Stimulated activated CD4-positive, alpha-beta T cell treated with anti-CD3 and anti-CD28 coated beads, Interleukin-2, amount 100 ng/mL, for 48 hours (primary cell): ENCODE measurements at regions not wholly inside any gene's neighbourhood (a gene's known extent, or its start where the extent isn't known, plus 50 kb on each side); places are given as distances from the start of the nearest gene placed in this dataset.
"Not testable (repeated sequence)": the region's sequence is repeated elsewhere in the genome, so short reads cannot be mapped to it uniquely, and the experiment has no call there.

Experiments
- DNase-seq, 2 donors: peaks; one replicate each; pipeline ENCODE4 v3.0.0-alpha.2; 2020

DNA sequence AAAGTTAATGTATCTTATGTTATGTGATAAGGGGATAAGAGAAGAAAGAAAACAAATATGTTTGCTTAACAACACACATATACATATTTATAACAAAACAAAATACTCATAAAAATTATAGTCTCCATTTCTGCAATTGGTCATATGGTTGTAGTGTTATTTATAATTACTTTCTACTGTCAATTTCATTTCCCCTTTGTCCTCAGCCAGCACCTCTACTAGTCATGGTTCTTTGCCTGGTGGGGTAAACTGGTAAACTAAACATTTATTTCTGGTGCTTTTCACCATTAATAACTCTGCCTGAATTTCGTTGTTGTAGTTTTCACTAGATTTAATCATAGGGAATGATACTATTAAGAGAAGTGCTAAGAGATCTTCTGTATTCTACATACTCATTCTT is 88.0 kb upstream of the ALCAM start:
- DNase-seq = no peak

DNA sequence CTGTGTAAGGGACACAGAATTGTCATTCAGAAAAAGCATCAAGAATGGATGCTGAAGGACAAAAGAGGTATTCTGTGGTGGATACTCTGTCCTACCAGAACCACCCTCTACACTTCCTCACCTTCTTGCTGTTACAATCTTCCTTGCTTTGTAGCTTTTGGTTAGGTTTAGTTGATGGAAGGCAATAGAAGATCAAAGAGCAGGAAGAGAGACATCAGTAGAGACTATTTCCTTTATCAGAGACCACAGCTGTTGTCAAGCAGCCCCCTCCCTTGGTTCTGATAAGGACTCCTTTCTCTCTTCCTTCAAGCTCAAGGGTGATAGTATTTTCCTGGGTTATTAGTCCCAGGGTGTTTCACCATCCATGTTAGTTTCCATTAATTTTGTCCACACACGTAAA is 84.7 kb upstream of the ALCAM start:
- no peak for DNase-seq

GRCh38 chr3:105284876-105285275 is 81.8 kb upstream of the ALCAM start:
- no peak for DNase-seq

DNA sequence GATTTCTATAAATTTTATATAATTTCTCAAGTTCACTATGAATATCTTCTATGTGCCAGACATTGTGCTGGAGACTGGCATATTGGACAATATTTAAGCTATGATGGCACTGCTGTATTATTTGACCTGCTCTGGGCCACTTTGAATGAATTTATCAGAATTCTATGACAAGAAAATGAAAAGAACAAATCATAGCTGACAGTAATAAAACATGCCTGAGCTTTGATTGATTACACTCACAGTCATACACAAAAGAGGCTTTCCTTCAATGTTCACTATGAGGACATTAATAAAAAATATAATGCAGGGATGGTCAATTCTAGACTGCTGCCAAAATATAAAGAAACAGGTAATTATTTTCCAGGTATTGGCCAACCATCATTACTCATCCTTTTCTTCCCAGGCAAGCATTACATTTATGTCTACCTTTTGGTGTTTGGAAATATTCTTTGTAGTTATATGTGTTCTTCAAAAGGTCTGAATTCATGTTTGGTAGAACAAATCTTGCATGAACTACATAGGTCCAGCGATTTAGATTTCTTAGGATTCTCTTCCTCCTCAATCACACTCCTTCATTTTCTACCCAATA is 81.0 kb upstream of the ALCAM start:
- no peak for DNase-seq

DNA sequence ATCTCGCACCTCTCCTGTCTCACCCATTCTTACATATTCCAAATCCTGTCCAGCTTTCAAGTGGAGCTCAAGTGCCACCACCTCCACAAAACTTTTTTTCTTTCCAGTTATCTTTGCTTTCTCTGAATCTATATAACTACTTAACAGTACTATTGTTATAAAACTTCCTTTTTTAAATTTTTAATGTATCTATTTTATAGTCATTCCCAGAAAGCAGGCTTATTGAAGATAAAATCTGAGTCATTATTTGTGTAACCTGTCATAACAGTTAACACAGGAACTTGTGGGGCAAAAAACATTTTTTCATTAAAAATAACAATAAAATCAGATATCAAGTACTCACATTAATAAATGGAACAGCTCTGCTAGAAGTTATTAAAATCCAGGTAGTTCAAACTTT is 73.3 kb upstream of the ALCAM start:
- DNase-seq = no peak

DNA sequence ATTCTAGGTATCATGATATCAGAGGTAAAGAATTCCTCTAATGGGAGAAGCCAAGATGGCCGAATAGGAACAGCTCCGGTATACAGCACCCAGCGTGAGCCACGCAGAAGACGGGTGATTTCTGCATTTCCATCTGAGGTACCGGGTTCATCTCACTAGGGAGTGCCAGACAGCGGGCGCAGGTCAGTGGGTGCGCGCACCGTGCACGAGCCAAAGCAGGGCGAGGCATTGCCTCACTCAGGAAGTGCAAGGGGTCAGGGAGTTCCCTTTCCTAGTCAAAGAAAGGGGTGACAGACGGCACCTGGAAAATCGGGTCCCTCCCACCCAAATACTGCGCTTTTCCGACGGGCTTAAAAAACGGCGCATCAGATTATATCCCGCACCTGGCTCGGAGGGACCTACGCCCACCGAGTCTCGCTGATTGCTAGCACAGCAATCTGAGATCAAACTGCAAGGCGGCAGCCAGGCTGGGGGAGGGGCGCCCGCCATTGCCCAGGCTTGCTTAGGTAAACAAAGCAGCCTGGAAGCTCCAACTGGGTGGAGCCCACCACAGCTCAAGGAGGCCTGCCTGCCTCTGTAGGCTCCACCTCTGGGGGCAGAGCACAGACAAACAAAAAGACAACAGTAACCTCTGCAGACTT is 70.4 kb upstream of the ALCAM start:
- DNase-seq = not testable (repeated sequence)

DNA sequence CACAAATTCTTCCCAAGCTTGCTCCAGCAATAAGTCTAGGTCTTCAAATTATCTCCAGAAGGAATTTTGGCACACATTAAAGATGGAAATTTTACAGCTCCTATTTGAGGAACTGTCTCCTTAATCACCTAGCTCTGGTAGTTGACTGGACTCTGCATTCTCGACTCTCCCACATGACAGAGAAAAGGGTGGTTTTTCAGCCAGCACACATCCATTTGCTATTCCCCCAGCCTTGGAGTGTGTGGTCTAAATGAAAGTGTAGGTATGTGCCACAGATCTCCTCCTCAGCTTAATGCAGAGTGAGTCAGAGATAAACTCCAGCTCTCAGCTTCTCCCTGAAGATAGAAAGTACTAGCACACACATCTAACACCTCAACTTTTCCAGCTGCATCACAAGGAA is 62.2 kb upstream of the ALCAM start:
- DNase-seq = no peak

DNA sequence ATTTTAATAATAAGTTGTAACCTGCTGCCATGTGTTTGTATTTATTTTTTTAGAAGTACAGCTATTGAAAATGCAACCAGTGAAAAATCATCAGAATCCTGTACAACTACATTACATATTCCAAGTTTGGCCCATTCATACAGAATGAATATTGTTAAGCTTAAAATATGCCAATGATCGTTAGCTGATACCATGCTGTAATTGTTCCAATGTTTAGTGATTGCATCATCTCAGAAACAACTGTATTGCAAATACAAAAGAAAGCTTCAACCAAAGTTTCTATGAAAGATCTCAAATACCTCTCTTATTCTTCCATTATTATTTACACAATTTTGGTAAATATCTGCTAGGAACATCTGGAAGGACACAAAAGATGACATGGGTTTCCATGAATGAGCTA is 51.6 kb upstream of the ALCAM start:
- no peak for DNase-seq

- DNase-seq = no peak
These were observed 50.9 kb upstream of the ALCAM start for GRCh38 chr3:105315815-105316214.

GRCh38 chr3:105316331-105316730 is 50.4 kb upstream of the ALCAM start:
- no peak for DNase-seq
